C4-2B (cell line): ENCODE measurements at regions not wholly inside any gene's neighbourhood (a gene's known extent, or its start where the extent isn't known, plus 50 kb on each side); places are given as distances from the start of the nearest gene placed in this dataset.

Experiments used
- H3K27ac ChIP-seq: fragments of 450-650 bp; 2 replicates; pipeline ENCODE4 v1.5.1; 2017
- CTCF ChIP-seq: fragments of 450-650 bp; conservative IDR thresholded peaks from 2 replicates; pipeline ENCODE4 v1.5.1; 2017; ENCODE audit warnings: mild to moderate bottlenecking
- ZFX ChIP-seq: fragments of 450-650 bp; IDR thresholded peaks from 2 replicates; pipeline ENCODE4 v1.6.1; 2017

DNA sequence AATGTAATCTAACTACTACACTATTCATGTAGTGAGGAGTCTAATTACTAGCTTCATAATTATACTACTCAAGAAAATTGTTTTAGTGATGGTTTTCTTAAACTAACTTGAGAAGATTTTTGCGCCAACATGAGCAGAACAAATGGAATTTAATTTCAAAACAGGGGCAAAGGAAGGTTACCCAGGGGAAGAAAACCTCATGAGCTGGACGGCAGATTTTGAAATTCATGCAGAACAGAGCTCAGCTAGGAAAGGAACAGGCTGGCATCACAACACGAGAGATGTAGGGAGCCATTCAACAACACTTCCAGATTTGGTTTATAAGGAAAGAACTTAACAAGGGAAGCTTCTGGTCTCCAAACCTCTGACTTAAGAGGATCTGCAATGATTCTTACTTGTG, 235.3 kb upstream of the PRKCQ start:
- no peak overlapping the region for H3K27ac ChIP-seq
- no peak for TF ChIP-seq CTCF
- no peak for TF ChIP-seq ZFX

GRCh38 chr10:6813856-6814255, 233.8 kb upstream of the PRKCQ start:
- H3K27ac ChIP-seq: no peak overlapping the region

DNA sequence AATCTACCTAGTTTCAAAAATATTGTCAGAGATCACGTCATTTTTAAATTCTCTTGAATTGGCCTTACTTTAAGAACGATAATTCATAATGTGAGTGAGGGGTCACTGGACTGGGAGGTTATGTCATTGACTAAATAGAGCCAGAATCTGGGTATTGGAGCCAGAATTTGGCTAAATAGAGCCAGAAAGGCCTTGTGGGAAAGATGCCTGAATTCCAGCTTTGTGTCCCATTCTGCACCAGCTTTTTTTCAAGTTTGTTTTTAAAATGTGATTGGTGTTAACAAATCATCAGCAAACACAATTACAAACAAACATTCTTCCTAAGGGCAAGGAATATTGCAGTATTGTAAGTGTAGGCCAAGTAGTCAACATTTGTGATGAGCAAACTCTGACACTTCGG, 233.2 kb upstream of the PRKCQ start:
- TF ChIP-seq ZFX (no peak), CTCF (no peak)
- no peak overlapping the region for H3K27ac ChIP-seq

More at GRCh38 chr10:6813856-6814255, 233.8 kb upstream of the PRKCQ start:
- no peak for TF ChIP-seq ZFX
- no peak for TF ChIP-seq CTCF

- H3K27ac ChIP-seq: no peak overlapping the region
- TF ChIP-seq ZFX (no peak), CTCF (no peak)
Measured at GRCh38 chr10:6811153-6811552, 231.1 kb upstream of the PRKCQ start.

DNA sequence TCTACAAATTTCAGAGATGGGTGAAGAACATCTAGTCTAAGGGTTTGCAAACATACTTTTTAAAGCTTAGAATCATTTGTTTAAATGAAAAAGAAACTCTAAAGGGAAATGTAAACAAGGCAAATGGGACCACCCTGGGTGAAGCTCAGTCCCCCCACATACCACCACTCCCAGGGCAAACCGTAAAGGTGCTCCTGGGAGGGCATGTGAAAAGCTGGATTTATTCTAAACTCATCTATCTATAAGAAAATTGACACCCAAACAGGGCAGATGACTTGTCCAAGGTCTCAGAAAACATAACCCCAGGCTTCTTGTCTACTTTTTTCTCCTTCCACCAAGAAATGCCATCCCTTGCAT, 223.3 kb upstream of the PRKCQ start:
- TF ChIP-seq ZFX (no peak), CTCF (no peak)

GRCh38 chr10:6802759-6803426, 222.8 kb upstream of the PRKCQ start:
- TF ChIP-seq ZFX (no peak), CTCF (no peak)
- H3K27ac ChIP-seq: no peak overlapping the region

More for the DNA sequence above, 223.3 kb upstream of the PRKCQ start:
- H3K27ac ChIP-seq: no peak overlapping the region

GRCh38 chr10:6796231-6796630, 216.2 kb upstream of the PRKCQ start:
- TF ChIP-seq ZFX (no peak), CTCF (no peak)
- H3K27ac ChIP-seq: no peak overlapping the region
